Stomach (tissue), 8 donors: ENCODE measurements at regions not wholly inside any gene's neighbourhood (a gene's known extent, or its start where the extent isn't known, plus 50 kb on each side); places are given as distances from the start of the nearest gene placed in this dataset.
"Not testable (repeated sequence)": the region's sequence is repeated elsewhere in the genome, so short reads cannot be mapped to it uniquely, and the experiment has no call there.

Experiments
- DNase-seq, 2 donors: peaks; one replicate each; pipeline versions ENCODE4 v3.0.0 to v3.0.0-alpha.2; 2013 to 2019
- H3K27ac ChIP-seq, 5 donors: fragments of 200-600 bp in 4 of 5; sonication (generic) in 4 of 5; one replicate each; pipeline ENCODE4 v1.5.1; 2013 to 2019; ENCODE audit warnings: mild to moderate bottlenecking in 1 of 5, moderate library complexity in 1 of 5
- H3K27me3 ChIP-seq, 3 donors: fragments of 200-600 bp; sonication (generic); one replicate each; pipeline ENCODE4 v1.5.1; 2017 to 2019; ENCODE audit warnings: mixed run types in 1 of 3
- H3K36me3 ChIP-seq, 4 donors: fragments of 200-600 bp; sonication (generic); 1 replicate in 3 of 4; 2 replicates in 1 of 4; pipeline ENCODE4 v1.5.1; 2016 to 2019
- H3K4me1 ChIP-seq, 4 donors: fragments of 200-600 bp; sonication (generic); one replicate each; pipeline ENCODE4 v1.5.1; 2016 to 2019
- H3K4me3 ChIP-seq, 4 donors: fragments of 200-600 bp; sonication (generic) in 3 of 4; one replicate each; pipeline ENCODE4 v1.5.1; 2016 to 2019; ENCODE audit warnings: mild to moderate bottlenecking in 1 of 4
- H3K9me3 ChIP-seq, 4 donors: fragments of 200-600 bp; sonication (generic); one replicate each; pipeline ENCODE4 v1.5.1; 2016 to 2019
- EP300 ChIP-seq: sonication (generic); formaldehyde crosslinking; IDR thresholded peaks from one replicate; pipeline ENCODE4 v1.6.1; 2017; ENCODE audit warnings: antibody characterized with exemption
- POLR2A ChIP-seq, 4 donors: fragments of 450-650 bp; IDR thresholded peaks; one replicate each; pipeline ENCODE4 v1.6.1; 2016; ENCODE audit warnings: antibody characterized with exemption in 4 of 4, control low read depth in 2 of 4, mild to moderate bottlenecking in 1 of 4, moderate library complexity in 1 of 4
- POLR2AphosphoS5 ChIP-seq, 3 donors: sonication (generic); formaldehyde crosslinking; IDR thresholded peaks; one replicate each; pipeline ENCODE4 v1.6.1; 2016; ENCODE audit warnings: antibody characterized with exemption in 3 of 3
- WGBS, 5 donors: extraction: QIAGEN DNeasy Blood & Tissue Kit in 3 of 5; methylation state at CpG; one replicate each; pipeline versions ENCODE4 v1.1.5 to v1.1.7; 2013 to 2018; 5-methylcytosine and 5-hydroxymethylcytosine counted together
- intact Hi-C: fragments of 100-400 bp; cut with DNase I; formaldehyde crosslinking; loops from one replicate; pipeline ENCODE4 v1.15.1; 2023; ENCODE audit warnings: low total_unique reads
- TF ChIP-seq, protein P1 (sequence below), 7 experiments: fragments of 450-650 bp in 4 of 7; fragments of 200-600 bp in 3 of 7; sonication (generic) in 3 of 7; IDR thresholded peaks; one replicate each; pipeline ENCODE4 v1.5.1; 2016 to 2019; ENCODE audit warnings: antibody characterized with exemption in 7 of 7, control low read depth in 2 of 7, mild to moderate bottlenecking in 1 of 7
- donor health status: healthy with polysubstance abuse.
- donor health status: Bipolar disorder and iron deficiency.
- donor health status: healthy.

DNA sequence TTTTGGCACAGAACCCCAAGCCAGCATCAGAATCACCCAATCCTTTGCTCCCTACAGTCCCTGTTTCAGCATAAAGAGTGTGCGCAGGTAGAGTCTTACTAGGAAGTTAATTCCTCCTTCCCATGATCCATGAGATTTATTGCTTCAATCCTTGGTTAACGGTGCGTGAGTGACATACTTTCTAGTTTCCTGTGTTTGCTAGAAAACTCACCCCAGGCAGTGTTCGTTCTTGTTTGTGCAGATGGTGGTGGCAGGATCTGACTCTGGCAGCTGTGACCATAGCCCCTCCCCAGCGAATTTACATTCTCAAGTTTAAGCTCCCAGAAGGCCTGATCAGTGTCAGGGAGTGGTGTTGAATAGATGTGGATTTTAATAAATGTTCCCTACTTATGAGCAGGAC is 106.7 kb upstream of the CCT8L2 start:
- Histone ChIP-seq H3K27ac (no peak overlapping the region), H3K4me3 (no peak overlapping the region), H3K4me1 (no peaks in the 10 kb centered on the region), H3K36me3 (no peaks in the 10 kb centered on the region), H3K9me3 (peaks cover 0 to 8% (median 0%) of the 10 kb centered on the region in 4 donors), H3K27me3 (no peaks in the 10 kb centered on the region)
- DNase-seq: no peak
- TF ChIP-seq EP300 (no peak), POLR2A (IDR thresholded peaks at IDR 0.05) (no peak), POLR2AphosphoS5 (IDR thresholded peaks at IDR 0.05) (no peak)
- WGBS, 5 donors: 62 to 72% (median 71%) methylated on average over 5 of the region's 5 CpGs
- intact Hi-C loops: no loop called here

DNA sequence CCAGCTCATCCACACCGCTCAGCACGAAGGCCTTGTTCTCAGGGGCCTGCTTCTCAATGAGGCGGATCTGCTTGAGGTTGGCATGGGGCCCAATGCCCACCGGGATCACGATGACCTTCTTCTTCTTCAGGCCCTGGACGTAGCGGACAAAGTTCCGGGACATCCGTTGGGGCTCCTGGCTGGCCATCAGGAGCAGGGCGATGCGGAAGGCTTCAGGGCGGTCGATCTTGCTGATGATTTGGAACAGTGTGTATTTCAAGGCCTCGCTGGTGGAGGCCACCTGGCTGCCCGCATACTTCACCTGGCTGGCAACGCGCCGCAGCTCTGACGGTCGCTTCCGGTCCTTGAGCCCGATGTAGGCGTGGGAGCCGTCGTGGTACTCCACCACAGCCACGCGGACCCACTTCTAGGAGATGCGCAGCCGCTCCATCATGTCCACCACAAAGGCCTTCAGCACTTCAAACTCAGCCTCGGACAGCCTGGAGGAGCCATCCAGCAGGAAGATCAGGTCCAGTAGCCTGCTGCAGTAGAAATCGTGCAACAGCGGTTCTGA is 105.0 kb upstream of the CCT8L2 start:
- 93 to 97% (median 95%) methylated on average over 28 to 32 of the region's 32 CpGs for WGBS, 5 donors
- H3K27ac ChIP-seq, H3K4me3 ChIP-seq, H3K4me1 ChIP-seq, H3K27me3 ChIP-seq, H3K9me3 ChIP-seq, intact Hi-C loops, H3K36me3 ChIP-seq, DNase-seq: not testable (repeated sequence)

DNA sequence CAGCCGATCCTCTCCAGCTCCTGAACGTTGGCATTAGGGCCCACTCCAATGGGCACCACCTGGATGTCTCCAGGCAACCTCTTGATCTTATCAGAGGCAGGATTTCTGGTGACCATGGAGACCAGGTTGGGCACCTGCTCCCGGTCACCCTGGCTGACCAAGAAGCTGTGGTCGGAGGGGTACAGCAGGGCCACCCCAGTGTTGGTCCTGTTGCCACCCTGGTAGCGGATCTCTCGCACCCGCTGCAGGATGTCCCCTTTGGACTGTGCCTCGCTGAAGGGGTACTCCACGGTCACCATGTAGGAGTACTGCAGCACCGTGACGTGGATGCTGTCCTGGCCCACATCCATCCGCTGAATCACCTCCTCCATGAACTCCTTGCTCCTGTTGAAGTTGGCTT is 104.3 kb upstream of the CCT8L2 start:
- H3K27ac ChIP-seq, intact Hi-C loops, DNase-seq, H3K9me3 ChIP-seq, H3K4me1 ChIP-seq, H3K27me3 ChIP-seq, H3K36me3 ChIP-seq, H3K4me3 ChIP-seq: not testable (repeated sequence)
- WGBS, 5 donors: 87 to 95% (median 91%) methylated on average over 8 to 12 of the region's 12 CpGs; no CpG with 5 or more reads in 1 of the 5 donors

DNA sequence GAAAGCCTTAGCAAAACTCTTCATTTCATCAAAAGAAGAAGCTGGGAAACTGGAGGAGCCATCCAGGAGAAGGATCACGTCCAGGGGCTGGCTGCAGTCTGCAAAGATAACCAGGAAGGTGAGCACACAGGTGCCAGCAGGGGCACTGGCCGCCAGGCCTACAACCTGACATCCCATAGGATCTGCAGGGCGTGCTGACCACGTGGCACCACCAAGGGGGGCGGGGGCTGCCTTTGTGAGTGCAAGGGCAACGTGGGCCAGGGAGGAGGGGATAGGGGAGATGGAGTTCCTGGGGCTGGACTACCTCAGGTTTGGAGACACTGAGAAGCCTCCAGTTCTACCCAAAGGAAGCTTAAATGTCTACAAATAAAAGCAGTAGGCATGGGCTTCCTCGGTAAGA is 102.7 kb upstream of the CCT8L2 start:
- WGBS, 5 donors: 44 to 57% (median 50%) methylated on average over 7 of the region's 7 CpGs

DNA sequence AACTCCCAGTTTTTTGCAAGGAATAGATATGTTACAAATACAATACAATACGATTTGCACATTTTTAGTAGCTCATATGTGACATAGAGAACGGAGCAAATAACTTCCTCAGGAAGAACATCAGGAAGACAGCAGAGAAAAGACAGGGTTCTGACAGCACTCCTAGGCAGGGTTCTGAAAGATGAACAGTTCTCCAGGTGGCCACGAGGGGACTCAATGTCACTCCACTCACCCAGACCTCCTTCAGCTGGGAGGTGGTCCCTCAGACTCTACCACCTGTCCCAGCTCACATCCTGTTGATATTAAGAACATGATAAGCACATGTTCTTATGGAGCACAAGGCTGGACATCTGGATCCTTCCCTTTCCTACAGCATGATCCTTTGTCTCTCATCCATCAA is 101.1 kb upstream of the CCT8L2 start:
- H3K9me3 ChIP-seq: peaks cover 0 to 14% (median 3%) of the 10 kb centered on the region in 4 donors
- H3K27ac ChIP-seq, intact Hi-C loops, H3K27me3 ChIP-seq, DNase-seq, H3K36me3 ChIP-seq, H3K4me3 ChIP-seq, H3K4me1 ChIP-seq: not testable (repeated sequence)
- WGBS, 5 donors: 37 to 48% (median 44%) methylated on average over 3 of the region's 3 CpGs

More for the DNA sequence above, 102.7 kb upstream of the CCT8L2 start:
- Histone ChIP-seq H3K36me3 (no peaks in the 10 kb centered on the region), H3K4me3 (no peak overlapping the region), H3K9me3 (peaks cover 0 to 14% (median 3%) of the 10 kb centered on the region in 4 donors), H3K27me3 (no peaks in the 10 kb centered on the region), H3K4me1 (no peaks in the 10 kb centered on the region), H3K27ac (no peak overlapping the region)
- intact Hi-C loops: no loop called here
- TF ChIP-seq, protein P1, sequence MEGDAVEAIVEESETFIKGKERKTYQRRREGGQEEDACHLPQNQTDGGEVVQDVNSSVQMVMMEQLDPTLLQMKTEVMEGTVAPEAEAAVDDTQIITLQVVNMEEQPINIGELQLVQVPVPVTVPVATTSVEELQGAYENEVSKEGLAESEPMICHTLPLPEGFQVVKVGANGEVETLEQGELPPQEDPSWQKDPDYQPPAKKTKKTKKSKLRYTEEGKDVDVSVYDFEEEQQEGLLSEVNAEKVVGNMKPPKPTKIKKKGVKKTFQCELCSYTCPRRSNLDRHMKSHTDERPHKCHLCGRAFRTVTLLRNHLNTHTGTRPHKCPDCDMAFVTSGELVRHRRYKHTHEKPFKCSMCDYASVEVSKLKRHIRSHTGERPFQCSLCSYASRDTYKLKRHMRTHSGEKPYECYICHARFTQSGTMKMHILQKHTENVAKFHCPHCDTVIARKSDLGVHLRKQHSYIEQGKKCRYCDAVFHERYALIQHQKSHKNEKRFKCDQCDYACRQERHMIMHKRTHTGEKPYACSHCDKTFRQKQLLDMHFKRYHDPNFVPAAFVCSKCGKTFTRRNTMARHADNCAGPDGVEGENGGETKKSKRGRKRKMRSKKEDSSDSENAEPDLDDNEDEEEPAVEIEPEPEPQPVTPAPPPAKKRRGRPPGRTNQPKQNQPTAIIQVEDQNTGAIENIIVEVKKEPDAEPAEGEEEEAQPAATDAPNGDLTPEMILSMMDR (IDR thresholded peaks at IDR 0.05): no peak
- TF ChIP-seq POLR2A (IDR thresholded peaks at IDR 0.05) (no peak), POLR2AphosphoS5 (IDR thresholded peaks at IDR 0.05) (no peak), EP300 (no peak)
- no peak for DNase-seq

DNA sequence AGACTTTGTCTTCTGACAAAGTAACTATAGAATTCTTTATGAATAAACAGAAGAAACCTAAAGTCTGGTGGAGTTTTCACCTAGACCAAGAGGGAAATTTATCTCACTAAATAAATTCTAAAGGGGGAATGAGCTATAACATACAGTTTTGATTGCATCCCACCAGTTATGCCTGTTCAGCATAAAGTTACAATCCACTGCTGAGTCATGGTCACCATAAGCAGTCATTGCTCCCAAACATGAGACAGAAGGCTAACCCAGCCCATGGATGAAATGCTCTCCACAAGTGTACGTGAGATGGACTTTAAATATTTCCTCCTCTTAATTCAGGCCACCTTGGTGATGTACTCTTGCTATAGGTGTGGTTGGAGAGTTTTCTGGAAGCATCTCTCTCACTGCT is 96.7 kb upstream of the CCT8L2 start:
- H3K27me3 ChIP-seq, H3K27ac ChIP-seq, intact Hi-C loops, H3K9me3 ChIP-seq, H3K4me3 ChIP-seq, DNase-seq, H3K4me1 ChIP-seq, H3K36me3 ChIP-seq: not testable (repeated sequence)
- 40 to 80% (median 72%) methylated on average over 1 of the region's 1 CpG for WGBS, 5 donors

DNA sequence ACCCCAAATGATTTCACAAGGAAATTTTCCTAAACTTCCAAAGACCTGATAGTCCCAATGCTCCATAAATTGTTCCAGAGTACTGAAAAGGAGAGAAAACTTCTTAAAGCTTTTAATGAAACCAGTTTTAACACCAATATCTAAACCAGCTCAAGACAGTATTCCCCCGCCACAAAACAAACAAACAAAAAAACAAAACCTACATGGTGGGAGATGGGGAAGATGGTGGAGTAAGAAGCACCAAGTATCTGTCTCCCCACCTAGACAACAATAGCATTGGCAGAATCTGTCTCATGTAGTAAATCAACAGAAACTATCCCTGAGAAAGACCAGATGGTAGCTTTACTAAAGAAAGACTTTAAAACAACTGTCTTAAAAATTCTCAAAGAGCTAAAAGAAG is 88.7 kb upstream of the CCT8L2 start:
- H3K9me3 ChIP-seq, H3K27me3 ChIP-seq, DNase-seq, H3K4me1 ChIP-seq, H3K4me3 ChIP-seq, intact Hi-C loops, H3K27ac ChIP-seq, H3K36me3 ChIP-seq: not testable (repeated sequence)
- WGBS, 5 donors: 78 to 91% (median 85%) methylated on average over 1 of the region's 1 CpG

DNA sequence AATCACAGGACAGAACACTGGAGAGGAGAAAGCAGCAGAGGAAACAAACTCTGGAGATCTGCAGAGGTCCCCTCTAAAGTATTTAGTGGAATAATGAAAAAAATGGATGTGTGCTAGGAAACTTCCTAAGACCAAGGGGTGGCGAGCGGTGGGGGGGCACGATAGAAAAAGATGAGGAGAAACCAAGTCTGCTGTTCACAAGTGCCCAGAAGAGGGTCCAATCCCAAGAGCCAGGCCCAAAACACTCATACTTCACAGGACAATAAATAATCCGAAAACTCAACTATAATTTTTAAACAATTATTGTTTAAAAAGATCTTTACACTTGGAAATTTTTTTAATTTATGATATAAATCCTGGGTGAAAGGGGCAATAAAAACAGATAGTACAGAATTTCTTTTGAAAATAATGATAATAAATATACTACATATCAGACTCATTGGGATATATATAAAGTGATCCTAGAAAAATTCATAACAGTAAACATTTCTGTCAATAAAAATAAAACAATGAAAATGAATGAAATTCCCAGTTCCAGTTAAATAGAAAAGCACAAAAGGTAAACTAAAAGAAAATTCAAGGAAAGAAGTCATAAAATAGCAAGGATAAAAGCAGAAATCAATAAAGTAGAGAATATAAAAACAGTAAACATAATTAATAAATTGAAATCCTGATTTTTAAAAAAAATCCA is 87.7 kb upstream of the CCT8L2 start:
- WGBS, 5 donors: 30 to 65% (median 39%) methylated on average over 4 of the region's 4 CpGs
- H3K36me3 ChIP-seq, intact Hi-C loops: not testable (repeated sequence)

DNA sequence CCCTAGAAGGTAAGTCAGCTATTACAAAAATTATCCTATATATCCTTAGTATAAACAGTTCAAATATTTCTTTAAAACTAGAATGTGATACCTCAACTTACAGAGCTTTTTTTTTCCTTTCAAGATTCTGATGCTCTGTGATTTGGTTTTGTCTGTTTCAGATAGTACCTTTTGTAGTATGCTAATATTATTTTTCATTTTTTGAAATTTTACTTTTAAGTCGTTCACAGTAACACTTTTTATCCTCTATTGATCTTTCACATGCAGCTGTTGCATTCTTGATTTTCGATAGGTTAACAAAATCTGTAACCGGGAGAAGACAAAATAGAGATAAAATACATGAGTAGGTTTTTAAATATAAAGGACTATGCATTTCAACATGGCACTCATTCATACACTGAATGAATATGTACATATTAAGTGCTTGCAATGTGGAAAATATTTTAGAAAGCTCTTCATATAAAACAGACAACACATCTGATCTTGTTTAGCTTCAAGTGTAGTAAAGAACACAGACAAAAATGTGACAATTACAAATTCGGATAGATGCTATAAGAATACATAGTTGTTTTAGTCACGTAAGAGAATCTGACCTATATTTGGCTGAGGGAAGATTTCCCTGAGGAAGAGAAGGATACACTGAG is 86.7 kb upstream of the CCT8L2 start:
- H3K27ac ChIP-seq, H3K36me3 ChIP-seq, H3K27me3 ChIP-seq, H3K4me3 ChIP-seq, H3K4me1 ChIP-seq, H3K9me3 ChIP-seq, DNase-seq, intact Hi-C loops: not testable (repeated sequence)
- 78 to 84% (median 83%) methylated on average over 5 of the region's 5 CpGs for WGBS, 5 donors

More for the DNA sequence above, 87.7 kb upstream of the CCT8L2 start:
- H3K4me1 ChIP-seq, H3K27me3 ChIP-seq, H3K4me3 ChIP-seq, H3K27ac ChIP-seq, H3K9me3 ChIP-seq, DNase-seq: not testable (repeated sequence)

DNA sequence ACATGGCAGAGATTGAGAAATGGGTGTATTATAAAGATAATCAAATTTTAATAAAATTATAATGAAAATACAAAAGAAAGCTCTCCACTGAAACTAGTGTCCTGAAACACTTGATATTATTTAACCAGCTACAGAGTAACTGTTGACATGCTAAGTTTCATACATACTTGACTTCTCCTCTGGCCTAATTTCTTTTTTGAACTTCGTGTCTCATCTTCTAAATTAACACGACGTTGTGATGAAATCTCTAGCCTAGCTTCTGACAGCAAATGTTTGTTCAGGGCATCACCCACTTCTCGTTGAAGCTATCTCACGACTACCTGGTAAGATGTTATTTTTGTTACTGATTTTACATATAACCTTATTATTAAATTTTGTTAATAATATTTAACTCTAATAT is 80.8 kb upstream of the CCT8L2 start:
- intact Hi-C loops, H3K36me3 ChIP-seq, H3K4me1 ChIP-seq, H3K27ac ChIP-seq, DNase-seq, H3K27me3 ChIP-seq, H3K4me3 ChIP-seq, H3K9me3 ChIP-seq: not testable (repeated sequence)
- 70 to 86% (median 76%) methylated on average over 5 of the region's 5 CpGs for WGBS, 5 donors
